ENCODE measurements at regions not wholly inside any gene's neighbourhood (a gene's known extent, or its start where the extent isn't known, plus 50 kb on each side); places are given as distances from the start of the nearest gene placed in this dataset.
"Not testable (repeated sequence)": the region's sequence is repeated elsewhere in the genome, so short reads cannot be mapped to it uniquely, and the experiment has no call there.

DNA sequence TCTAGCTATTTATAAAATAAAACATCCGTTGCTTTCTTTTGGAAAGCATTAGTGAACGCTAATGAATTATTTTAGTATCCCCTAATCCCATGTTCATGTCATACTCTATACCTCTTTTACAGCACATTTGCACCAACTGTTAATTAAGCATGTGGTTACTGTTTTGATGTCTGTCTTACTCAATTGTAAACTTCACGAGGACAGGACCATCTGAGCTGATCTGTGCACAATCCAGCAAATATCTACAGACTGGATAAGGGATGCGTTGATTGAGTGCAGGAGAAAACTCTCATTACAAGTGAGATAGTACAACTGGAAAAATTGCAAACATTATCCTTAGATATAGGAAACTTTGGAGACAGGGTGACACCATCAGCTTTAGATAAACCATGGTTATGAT lies 201.1 kb downstream of the PCDH20 start:
- no peak for DNase-seq

DNA sequence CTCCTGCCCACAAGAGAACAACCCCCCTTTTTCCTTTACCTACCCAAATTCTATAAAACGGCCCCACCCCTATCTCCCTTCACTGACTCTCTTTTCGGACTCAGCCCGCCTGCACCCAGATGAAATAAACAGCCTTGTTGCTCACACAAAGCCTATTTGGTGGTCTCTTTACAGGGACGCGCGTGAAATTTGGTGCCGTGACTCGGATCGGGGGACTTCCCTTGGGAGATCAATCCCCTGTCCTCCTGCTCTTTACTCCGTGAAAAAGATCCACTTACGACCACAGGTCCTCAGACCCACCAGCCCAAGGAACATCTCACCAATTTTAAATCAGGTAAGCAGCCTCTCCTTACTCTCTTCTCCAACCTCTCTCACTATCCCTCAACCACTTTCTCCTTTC lies 209.8 kb downstream of the PCDH20 start:
- not testable (repeated sequence) for DNase-seq

GRCh38 chr13:61204025-61204424 lies 211.6 kb downstream of the PCDH20 start:
- no peak for DNase-seq

- DNase-seq: no peak
These were observed 213.6 kb downstream of the PCDH20 start for GRCh38 chr13:61202042-61202441.

GRCh38 chr13:61192826-61193225 lies 222.8 kb downstream of the PCDH20 start:
- no peak for DNase-seq

- no peak for DNase-seq
These were observed 227.6 kb downstream of the PCDH20 start for GRCh38 chr13:61188057-61188456.

GRCh38 chr13:61187471-61187870 lies 228.2 kb downstream of the PCDH20 start:
- DNase-seq: no peak

- no peak for DNase-seq
These were observed 232.0 kb downstream of the PCDH20 start for GRCh38 chr13:61183670-61184069.

DNA sequence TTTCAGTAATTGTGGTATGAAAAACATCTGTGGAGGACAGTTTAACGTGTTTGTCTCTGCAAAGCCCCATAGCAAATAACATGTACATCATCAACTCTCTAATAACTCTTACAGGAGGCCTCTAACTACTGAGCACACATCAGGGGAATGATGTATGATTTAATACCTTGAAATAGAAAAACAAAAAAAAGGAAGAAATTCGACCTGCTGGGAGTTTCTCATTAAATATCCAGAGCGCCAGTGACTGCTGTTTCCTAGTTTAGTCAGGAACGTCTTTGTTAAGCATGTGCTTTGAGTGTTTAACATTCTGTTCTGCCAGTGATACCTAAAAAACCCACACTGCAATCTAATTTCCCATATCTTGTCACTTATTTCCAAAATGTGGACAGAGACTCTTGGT lies 235.4 kb downstream of the PCDH20 start:
- no peak for DNase-seq

- DNase-seq: no peak
These were observed 235.9 kb downstream of the PCDH20 start for GRCh38 chr13:61179741-61180140.

- no peak for DNase-seq
These were observed 244.8 kb downstream of the PCDH20 start for GRCh38 chr13:61170856-61171255.

DNA sequence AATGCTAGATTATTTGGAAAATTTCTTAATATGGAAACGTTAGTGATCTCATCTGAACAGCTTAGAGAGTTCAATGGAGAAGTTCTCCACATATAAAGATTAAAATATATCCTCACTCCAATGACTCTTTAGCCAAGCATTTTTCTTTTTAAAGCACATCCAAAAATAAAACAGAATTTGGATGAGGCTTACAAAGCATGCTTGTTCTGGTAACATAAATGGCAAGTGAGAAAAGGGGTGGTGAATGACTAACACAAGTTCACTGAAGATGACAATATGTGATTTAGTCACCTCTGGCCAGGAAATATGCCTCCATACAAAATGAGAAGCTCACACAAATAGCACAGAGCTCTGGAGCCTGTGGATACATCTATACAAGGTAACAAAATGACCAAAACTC lies 253.0 kb downstream of the PCDH20 start:
- DNase-seq: no peak

GRCh38 chr13:61162106-61162505 lies 253.5 kb downstream of the PCDH20 start:
- no peak for DNase-seq

- DNase-seq: peak; percentile 4
These were observed 258.9 kb downstream of the PCDH20 start for GRCh38 chr13:61156753-61157152.

DNA sequence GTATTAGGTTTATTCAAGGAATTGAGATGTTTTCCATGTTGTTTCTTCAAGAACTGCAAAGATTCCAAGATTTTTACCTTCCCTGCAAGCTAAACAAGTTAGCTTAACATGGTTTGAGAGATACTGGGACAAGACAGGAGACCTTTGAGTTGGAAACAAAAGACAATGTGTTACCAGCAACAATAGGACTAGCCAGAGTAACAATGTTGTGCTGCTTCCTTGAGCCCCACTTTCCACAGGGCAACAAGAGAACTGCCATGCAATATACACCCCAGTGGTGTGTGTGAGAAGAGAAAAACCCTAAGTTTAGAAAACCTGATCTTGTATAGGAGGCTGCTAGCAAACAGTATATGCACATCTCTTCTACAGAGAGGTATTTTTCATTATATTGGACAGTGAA lies 264.6 kb downstream of the PCDH20 start:
- no peak for DNase-seq

DNA sequence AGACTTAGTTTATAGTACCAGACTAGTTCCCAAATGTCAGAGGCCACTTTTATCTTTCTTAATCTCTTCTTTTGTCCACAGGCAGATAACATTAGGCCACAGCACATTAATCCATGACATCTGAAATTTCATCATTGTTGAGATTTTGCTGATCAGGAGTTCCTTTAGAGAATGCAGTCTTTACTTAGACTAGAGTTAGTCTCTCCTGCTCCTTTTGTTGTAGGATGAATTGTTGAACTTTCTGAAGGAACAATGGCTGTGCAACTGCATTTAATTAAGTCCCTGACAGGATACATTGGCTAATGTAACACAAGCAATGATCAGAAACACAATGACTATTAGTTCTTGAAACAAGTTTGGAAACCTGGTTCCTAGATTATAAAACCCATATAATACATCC lies 266.3 kb downstream of the PCDH20 start:
- peak; percentile 3 for DNase-seq

DNA sequence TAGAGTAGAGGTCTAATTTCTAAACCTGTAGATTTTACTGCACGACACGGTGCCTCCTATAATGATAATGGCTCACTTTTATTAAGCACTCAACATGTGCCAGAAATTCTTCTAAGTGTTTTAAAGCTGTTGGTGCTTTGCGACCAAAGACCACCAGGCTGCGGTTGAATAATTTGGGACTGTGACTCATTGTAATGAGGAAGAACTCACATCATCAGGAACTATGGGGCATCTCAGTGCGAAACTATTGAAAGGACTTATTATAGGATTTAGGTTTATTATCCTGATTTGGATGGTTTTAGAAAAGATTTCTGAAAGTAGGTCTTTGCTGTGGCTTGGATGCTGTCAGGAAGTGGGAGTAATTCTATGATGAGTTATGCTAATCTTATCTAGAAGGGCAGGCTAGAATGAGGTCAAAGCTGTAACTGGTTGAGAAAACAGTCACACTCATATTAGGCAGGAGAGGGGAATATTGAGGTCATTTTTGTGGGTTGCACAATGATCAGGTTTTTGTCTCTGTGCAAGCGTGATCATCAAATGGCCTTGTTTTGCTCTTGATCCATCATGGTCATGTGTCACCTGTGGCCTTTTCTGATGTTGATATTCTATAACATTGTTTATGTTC lies 266.8 kb downstream of the PCDH20 start:
- peak; percentile 1 for DNase-seq

DNA sequence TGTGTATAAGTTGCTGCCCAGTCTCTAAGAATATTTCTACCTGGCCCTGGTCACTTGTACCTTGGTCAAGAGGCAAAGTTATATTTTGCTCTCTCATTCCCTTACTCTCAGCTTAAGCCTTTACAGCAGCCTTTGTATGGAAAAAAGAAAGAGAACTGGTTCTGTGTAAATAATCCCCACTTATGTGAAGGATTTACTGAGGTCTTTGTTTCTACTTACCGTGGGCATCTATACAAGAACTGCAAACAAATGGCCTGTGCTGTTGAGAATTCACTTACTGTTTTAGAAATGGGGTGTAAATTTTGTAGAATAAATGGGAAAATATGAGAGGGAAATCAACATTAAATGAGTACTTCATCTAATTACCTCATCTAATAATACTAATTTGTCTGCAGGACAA lies 267.4 kb downstream of the PCDH20 start:
- no peak for DNase-seq

- DNase-seq: no peak
These were observed 269.1 kb downstream of the PCDH20 start for GRCh38 chr13:61146571-61146970.

GRCh38 chr13:61146158-61146557 lies 269.5 kb downstream of the PCDH20 start:
- no peak for DNase-seq

DNA sequence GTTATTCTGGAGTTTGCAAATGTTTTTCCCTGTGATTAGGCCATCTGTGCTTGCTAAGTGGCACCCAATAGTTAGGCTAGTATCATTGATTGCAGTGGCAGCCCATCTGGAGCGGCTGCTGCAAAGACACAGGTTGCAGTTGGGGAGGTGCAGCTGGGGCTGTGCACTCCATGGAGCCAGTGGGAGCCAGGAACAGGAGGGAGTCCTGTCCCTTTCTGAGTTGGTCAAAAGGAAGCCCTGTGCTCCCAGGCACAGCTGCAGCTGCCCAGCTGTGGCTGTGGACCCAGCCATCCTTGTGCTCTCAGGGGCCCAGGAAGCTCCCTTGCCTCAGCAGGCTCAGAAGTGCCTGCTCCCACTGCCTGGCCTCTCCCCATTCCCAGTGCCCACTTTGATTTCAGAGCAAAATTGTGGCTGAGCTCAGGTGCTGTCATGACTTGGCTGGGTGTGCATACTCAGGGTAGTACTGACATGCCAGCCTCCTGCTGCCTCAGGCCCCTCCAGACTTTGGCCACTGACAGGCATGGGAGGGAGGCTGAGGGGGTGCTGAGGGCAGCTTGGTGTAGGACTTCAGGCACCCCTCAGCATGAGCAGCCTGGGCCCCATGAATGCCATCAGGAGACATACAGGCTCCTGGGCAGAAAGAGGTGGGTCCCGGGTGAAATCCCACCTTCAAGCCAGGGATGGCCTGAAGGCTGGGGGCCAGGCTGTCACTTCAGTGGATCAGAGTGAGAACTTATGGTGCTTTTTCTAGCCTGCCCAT lies 270.6 kb downstream of the PCDH20 start:
- DNase-seq: no peak

DNA sequence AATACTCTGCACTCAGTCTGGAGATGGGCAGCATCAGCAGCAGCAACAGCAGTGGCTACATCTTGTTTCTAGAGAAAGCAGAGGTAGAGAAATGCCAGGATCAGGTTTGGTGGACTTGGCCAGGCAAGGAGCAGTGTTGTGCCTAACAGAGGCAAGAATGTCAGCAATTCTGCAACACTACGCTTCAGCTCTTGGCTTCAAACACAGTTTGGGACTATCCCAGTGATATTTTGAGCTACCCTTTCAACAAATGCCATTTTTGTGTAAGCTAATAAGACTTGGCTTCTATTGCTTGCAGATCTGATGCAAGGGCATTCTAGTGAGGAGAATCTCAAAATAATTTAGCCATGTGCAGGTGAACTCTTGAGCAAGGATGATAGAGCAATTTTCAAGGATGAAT lies 271.3 kb downstream of the PCDH20 start:
- DNase-seq: no peak

DNA sequence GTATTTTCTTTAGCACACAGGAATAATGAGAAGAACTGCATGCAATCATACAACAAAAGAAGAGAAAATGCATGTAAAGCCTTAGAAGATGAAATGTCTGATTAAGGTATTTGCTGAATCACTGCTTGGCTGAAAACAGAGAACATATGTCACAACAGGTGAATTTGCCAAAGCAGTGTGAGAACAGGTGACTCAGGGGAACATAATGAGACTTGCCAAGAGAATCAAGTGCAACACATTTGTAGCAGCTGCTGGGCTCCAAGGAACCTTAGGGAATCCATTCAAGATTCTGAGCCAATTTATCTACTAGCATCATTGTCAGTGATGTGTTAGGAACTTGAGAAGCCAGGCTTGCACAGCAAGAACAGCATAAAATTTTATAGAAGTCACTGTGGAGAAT lies 273.1 kb downstream of the PCDH20 start:
- DNase-seq: no peak

DNA sequence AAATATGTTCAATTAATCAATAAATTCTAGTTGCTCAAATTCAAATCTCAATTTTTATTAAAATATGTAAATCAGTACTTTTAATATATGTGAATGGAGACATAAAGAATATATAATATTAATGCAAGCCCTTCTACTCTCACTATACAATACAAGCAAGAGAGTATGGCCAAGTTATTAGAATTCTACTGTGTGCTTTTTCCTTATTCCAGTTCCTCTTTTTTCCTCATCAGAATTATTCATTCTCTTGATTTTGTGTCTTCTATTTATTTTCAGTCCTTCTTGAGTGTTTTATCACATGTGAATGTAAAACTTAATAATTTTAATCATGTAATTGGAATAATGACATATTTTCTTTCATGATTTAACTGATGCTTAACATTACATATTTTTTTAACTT lies 276.8 kb downstream of the PCDH20 start:
- no peak for DNase-seq

DNA sequence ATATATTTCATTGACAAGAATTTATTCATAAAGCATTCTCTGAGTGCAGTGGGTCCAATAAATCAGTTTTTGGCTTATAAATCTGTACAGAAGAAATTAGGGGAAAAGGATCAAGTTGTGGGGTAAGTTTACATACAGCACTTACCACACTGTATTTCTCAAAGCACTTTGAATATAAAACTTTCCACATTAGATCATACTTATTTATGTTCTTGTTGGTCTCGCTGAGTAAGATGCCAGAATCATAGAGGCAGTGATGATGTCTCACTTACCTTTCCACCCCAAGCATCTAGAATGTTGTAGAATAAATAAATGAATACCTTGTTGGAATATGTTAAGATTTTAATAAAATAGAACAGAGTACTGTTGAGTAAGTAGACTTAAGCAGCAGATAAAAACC lies 279.1 kb downstream of the PCDH20 start:
- no peak for DNase-seq

Data from hematopoietic multipotent progenitor cell treated with erythropoietin and hydrocortisone succinate and interleukin-3 and kit ligand, for 4 days (in vitro differentiated cells).